ENCODE measurements at regions not wholly inside any gene's neighbourhood (a gene's known extent, or its start where the extent isn't known, plus 50 kb on each side); places are given as distances from the start of the nearest gene placed in this dataset.

- intact Hi-C loops (cut with micrococcal nuclease; ENCODE audit: unreplicated experiment) = no loop called here
- H3K4me3 Mint-ChIP-seq (ENCODE audit: low read depth, unreplicated experiment) = no peak overlapping the region
- H3K4me1 Mint-ChIP-seq (ENCODE audit: low read depth, unreplicated experiment) = no peaks in the 10 kb centered on the region
- CTCF ChIA-PET = no interaction called here
- DNase-seq = no peak
- no peaks in the 10 kb centered on the region for H3K9me3 Mint-ChIP-seq (ENCODE audit: low read depth, unreplicated experiment)
- TF ChIP-seq CTCF (IDR thresholded peaks at IDR 0.05; ENCODE audit: unreplicated experiment) = no peak
- no peaks in the 10 kb centered on the region for H3K36me3 Mint-ChIP-seq (ENCODE audit: insufficient read depth, unreplicated experiment)
- no peaks in the 10 kb centered on the region for H3K27me3 Mint-ChIP-seq (ENCODE audit: unreplicated experiment)
- BruUV-seq (replicated peaks) = no TSS peak
- no peak overlapping the region for H3K27ac Mint-ChIP-seq (ENCODE audit: unreplicated experiment)
These were observed 56.3 kb upstream of the CYP2C8 start for GRCh38 chr10:95125582-95125981.

GRCh38 chr10:95122736-95123135, 53.4 kb upstream of the CYP2C8 start:
- Mint-ChIP-seq H3K27me3 (ENCODE audit: unreplicated experiment) (no peaks in the 10 kb centered on the region), H3K36me3 (ENCODE audit: insufficient read depth, unreplicated experiment) (no peaks in the 10 kb centered on the region), H3K27ac (ENCODE audit: unreplicated experiment) (no peak overlapping the region), H3K4me3 (ENCODE audit: low read depth, unreplicated experiment) (no peak overlapping the region), H3K4me1 (ENCODE audit: low read depth, unreplicated experiment) (no peaks in the 10 kb centered on the region), H3K9me3 (ENCODE audit: low read depth, unreplicated experiment) (peaks cover 4% of the 10 kb centered on the region)
- no TSS peak for BruUV-seq (replicated peaks)
- intact Hi-C loops (cut with micrococcal nuclease; ENCODE audit: unreplicated experiment) = no loop called here
- CTCF ChIA-PET = no interaction called here
- TF ChIP-seq CTCF (IDR thresholded peaks at IDR 0.05; ENCODE audit: unreplicated experiment) = no peak
- DNase-seq = no peak

- BruUV-seq (replicated peaks) = no TSS peak
- Mint-ChIP-seq H3K4me1 (ENCODE audit: low read depth, unreplicated experiment) (no peaks in the 10 kb centered on the region), H3K4me3 (ENCODE audit: low read depth, unreplicated experiment) (no peak overlapping the region), H3K27me3 (ENCODE audit: unreplicated experiment) (no peaks in the 10 kb centered on the region), H3K27ac (ENCODE audit: unreplicated experiment) (no peak overlapping the region), H3K36me3 (ENCODE audit: insufficient read depth, unreplicated experiment) (no peaks in the 10 kb centered on the region), H3K9me3 (ENCODE audit: low read depth, unreplicated experiment) (peaks cover 4% of the 10 kb centered on the region)
- CTCF ChIA-PET = no interaction called here
- no peak for TF ChIP-seq CTCF (IDR thresholded peaks at IDR 0.05; ENCODE audit: unreplicated experiment)
- no peak for DNase-seq
- intact Hi-C loops (cut with micrococcal nuclease; ENCODE audit: unreplicated experiment) = no loop called here
These were observed 52.6 kb upstream of the CYP2C8 start for GRCh38 chr10:95121904-95122303.

Data from Calu3 (cell line).